NCI-H82 (cell line): ENCODE measurements at regions not wholly inside any gene's neighbourhood (a gene's known extent, or its start where the extent isn't known, plus 50 kb on each side); places are given as distances from the start of the nearest gene placed in this dataset.
"Not testable (repeated sequence)": the region's sequence is repeated elsewhere in the genome, so short reads cannot be mapped to it uniquely, and the experiment has no call there.

Experiments
- DNase-seq: peaks from one replicate; lab custom pipeline; 2025; lab: John Stamatoyannopoulos, UW

DNA sequence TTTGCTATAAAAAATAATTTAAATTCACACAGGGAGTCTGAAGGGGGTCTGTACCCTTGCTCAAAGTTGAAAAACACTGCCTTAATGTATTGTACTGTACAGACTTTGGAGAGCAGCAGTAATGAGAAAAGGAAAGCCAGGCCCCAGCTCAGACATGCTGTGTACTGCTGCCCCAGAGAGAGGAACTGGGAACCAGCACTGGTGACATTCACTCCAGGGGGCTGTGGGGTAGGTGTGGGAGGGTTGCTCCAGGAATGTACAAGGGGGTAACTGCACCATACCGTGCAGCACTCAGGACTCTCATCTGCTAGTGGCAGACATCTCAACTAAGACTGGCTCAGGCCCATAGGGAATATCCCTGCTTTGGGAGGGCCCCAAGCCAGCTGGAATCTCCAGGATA, 146.0 kb upstream of the RMP24 start:
- DNase-seq = no peak

GRCh38 chr18:35827275-35827902, 145.1 kb upstream of the RMP24 start:
- DNase-seq = no peak

DNA sequence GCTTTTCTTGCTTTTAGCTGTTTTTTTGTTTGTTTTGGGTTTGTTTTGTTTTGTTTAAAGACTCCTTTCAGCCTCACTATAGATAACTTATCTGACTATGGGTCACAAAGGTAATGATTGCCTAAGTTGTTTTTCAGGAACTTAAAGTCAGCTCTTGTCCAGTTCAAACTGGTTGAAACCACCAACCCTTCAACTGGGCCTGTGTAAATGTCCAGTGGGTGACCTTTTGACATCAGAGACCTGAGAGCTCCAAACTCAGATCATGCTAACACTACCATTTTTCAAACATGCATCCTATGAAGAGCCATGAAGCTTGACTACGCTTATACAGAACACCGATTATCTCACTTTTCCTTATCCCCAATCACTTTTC, 144.6 kb upstream of the RMP24 start:
- no peak for DNase-seq

DNA sequence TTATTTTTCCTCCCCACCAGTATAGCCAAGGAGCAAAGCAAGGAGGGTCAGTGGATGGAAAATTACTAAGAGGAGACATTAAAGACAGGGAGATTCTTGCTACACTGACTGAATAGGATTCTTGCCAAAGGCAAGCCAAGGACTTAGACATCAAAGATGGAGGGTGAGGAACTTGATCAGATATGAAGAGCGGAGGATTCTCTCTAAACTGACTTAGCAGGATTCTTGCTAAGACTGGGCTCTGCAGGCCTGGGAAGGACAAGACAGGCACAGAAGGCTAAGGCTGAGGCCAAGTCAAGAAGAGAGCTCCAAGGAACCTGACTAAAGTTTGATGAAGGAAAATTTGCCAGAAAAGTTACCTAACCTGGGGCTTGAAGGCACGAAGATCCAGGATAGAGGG, 143.9 kb upstream of the RMP24 start:
- no peak for DNase-seq

- no peak for DNase-seq
These were observed 137.1 kb upstream of the RMP24 start for GRCh38 chr18:35835366-35835765.

DNA sequence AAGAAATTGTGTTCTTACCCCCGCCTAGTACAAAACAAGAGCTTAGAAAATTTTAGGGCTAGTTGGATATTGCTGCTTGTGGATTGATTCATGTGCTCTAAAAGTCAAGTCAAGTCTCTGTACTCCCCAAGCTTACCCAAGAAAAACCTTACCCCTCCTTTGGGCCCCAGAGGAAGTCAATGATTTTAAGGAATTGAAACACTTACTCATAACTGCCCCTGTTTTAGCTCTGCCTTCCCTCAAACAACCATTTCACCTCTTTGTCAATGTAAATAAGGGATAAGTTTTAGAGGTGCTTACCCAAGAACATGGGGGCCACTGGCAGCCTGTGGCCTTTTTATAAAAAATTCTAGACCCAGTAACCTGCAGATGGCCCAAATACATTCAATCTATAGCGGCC, 136.6 kb upstream of the RMP24 start:
- no peak for DNase-seq

- DNase-seq = no peak
These were observed 135.5 kb upstream of the RMP24 start for GRCh38 chr18:35836932-35837331.

DNA sequence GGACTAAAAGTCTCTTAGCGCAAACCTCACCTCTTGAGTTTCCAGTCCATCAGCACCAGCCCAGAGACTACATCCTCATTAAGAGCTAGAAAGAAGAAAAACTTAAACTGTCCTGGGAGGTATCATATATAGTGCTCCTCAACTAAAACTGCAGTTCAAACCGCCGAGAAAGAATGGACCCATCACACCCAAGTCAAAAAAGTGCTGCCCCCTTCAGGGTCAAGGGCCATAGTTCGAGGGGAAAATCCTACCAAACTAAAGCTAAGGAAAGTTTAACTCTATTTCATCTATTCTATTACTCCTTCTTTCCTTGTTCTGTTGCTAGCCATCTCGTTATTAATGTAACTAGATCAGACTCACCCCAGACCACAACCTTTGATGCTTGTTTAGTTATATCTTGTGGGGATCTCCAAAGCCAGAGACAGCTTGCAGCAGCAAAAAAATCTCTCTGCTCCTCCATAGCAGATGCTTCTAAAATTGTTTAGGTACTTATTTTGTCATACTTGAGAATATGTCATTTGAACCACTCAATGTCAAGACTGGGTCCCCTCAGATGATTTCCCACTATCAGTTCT, 134.5 kb upstream of the RMP24 start:
- no peak for DNase-seq

DNA sequence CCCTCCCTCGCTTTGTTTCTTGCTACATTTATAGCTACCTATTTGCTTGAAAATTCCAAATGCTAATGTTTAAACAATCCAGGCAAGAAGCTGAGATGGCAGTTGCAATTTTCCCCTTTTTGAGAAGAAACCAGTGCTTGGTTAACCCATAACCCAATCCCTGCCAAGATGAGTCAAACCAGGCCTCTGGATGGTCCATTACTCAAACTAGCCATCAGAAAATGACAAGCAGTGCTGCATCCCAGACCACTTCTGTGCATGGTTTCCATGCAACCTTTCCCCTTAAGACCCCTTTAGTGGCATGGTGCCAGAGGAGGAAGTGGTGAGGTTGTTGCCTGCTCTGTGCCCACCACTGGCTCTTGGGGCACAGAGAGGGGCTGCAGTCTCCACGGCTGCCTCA, 131.2 kb upstream of the RMP24 start:
- no peak for DNase-seq

DNA sequence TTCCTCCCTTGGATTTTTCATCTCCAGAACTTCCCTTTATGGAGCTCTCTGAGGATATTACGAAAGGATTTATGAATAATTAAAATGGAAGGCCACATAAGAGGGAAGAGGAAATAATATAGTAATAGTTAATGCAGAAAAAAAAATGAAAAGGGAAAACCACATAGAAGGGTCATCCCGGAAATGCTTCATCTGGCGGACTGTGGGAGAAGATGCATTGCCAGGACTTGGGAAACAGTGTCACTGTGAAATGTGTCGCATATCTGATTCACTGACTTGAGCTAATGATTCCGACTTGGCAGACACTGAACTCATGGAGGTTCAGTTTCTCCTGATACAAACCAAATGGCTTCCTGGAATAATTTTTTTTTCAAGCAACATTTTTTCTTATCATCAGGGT, 129.9 kb upstream of the RMP24 start:
- no peak for DNase-seq

- not testable (repeated sequence) for DNase-seq
These were observed 124.2 kb upstream of the RMP24 start for GRCh38 chr18:35848321-35848720.

DNA sequence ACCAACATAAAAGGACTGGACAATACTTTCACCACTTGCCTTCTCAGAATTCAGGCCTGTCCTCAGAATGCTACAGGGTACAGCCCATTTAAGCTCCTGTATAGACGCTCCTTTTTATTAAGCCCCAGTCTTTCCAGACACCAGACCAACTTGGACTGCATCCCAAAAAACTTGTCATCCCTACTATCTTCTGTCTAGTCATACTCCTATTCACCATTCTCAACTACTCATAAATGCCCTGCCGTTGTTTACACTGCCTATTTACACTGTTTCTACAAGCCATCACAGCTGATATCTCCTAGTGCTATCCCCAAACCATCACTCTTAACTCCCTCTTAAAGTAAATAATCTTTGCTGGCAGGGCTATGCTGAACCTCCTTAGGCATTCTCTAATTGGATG, 123.2 kb upstream of the RMP24 start:
- not testable (repeated sequence) for DNase-seq

GRCh38 chr18:35851286-35851970, 121.1 kb upstream of the RMP24 start:
- DNase-seq = no peak

- no peak for DNase-seq
These were observed 119.7 kb upstream of the RMP24 start for GRCh38 chr18:35852786-35853185.

DNA sequence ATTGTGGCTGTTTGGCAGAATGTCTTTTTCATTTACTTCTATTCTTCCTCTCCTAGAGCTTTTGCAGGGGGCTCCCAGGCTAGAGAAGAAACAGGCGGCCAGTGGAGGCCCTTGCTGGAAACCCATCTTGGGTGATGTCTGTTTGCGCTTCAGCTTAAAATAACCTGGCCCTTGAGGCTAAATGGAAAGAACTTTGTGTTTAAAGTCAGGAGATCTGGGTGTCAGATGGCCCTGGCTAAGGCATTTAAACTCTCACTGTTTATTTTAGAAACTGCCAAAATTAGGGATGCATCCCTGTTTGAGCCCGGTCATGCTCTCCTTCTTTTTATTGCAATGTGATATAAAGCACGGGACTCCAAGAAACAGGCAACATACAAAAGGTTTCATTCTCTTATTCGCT, 118.4 kb upstream of the RMP24 start:
- no peak for DNase-seq

GRCh38 chr18:35856178-35856577, 116.3 kb upstream of the RMP24 start:
- no peak for DNase-seq

DNA sequence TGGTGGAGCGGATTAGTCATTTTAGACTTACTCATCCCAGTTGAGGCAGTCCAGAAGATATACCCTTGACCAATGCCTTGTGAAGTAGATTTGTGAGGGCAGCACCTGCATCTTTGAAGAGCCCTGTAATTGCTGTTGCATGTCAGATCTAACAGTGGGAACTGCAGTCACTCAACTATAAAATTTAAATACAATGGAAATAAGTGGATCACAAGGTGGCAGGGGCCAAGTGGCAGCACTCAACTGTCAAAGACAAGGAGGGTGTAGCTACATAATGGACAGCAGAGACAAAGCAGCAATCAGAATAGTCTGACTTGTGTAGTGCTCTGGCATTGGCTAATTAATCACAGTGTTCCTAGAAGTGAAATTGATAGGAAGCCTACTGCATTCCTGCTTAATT, 115.8 kb upstream of the RMP24 start:
- DNase-seq = not testable (repeated sequence)

- peak; percentile 45 for DNase-seq
These were observed 114.9 kb upstream of the RMP24 start for GRCh38 chr18:35857581-35857980.

DNA sequence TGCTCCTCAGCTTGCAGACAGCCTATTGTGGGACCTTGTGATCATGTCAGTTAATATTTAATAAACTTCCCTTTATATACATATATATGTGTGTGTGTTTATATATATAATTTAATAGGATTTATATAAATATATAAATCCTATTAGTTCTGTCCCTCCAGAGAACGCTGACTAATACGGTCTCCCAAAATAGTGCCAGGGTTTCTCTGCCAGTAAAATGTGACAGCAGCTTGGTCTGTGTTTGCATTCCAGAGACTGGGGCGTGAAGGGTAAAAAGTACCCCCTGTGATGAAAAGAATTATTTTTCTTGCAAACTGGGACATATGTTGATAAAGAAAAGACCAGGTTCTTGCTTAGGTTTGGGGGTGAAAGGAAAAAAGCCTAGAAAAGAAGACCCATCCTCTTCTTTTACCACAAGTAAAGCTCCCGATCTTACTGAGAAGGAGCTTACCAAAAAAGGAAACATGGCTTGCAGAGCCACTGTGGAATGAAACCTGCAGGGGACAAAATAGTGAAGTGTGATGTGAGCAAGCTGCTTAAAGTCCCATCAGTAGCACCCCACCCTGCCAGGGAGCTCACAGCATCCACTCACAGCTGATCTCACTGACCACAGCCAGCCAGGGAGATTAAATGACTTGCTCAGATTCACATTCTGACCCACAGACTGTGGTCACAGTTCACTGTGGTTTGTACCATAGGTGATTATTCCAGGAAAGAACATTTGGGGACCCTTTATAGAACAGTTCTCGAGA, 110.9 kb upstream of the RMP24 start:
- DNase-seq = no peak

DNA sequence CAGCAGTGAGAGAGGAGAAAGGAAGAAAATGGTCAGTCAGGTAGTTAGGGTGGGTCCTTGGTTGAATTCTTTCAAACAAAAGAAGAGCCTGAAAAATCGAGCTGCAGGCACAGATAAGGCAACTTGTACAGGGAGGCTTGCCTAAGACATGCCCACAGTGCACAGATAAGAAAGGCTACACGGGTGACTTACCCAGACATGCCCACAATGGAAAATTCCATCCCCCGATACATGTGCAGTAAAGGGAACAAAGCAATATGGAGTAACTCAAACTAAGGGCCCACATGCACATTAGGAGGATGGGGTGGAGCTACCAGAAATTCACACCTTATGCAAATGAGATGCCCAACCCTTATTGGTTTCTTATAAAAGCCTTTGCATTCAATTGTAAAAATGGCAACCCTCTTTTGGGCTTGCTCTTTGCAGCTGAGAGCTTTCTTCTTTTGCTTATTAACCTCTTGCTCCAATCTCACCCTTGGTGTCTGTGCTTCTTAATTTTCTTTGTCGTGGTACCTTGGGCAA, 110.3 kb upstream of the RMP24 start:
- DNase-seq = no peak

DNA sequence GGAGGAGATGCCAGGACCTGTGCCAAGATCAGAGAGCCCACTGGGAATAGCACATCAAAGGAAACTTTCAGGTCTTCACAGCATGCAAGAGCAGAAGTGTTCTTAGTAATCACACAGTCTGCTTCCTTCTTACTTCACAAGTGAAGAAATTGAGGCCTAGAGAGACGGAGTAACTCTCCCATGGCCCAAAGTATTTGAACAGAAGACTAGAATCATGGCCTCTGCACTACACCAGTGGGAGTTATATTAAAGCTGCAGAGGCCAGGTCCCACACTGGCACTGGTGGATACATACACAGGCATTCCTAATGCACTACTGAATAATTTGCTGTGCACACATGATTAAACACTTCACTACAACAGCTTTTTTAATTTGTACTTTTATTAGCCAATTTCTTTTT, 107.6 kb upstream of the RMP24 start:
- no peak for DNase-seq

DNA sequence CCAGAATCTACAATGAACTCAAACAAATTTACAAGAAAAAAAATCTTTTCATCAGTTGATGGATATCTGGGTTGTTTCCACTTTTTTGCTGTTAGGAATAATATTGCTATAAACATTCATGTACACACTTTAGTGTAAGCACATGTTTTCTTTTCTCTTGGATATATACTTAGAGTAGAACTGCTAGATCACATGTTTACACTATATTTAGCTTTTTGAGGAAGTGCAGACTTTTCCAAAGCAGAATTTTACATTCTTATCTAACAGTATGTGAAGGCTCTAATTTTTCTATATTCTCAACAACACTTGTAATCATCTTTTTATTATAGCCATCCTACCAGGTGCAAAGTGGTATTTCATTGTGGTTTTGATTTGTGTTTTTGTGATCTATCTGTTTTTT, 103.6 kb upstream of the RMP24 start:
- DNase-seq = no peak

DNA sequence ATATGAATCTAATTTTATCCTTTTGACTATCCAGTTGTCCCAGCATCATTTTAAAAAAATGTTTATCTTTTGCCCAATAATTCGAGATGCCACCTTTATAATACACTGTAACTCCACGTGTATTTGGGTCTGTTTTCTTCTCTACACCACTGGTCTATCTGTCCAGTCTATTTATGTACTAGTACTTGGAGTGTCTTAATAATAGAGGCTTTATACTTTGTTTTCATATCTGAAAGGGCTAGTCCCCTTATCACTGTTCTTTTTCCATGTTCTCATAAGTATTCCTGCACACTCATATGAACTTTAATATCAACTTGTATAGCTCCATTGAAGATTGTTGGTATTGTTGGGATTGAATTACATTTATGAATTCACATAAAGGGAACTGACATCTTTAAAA, 101.1 kb upstream of the RMP24 start:
- DNase-seq = no peak
